HTR-8/SVneo (cell line): ENCODE measurements at regions not wholly inside any gene's neighbourhood (a gene's known extent, or its start where the extent isn't known, plus 50 kb on each side); places are given as distances from the start of the nearest gene placed in this dataset.
A peak's percentile ranks its signal among the peaks of the same experiment; 100 is the strongest.
"Not testable (repeated sequence)": the region's sequence is repeated elsewhere in the genome, so short reads cannot be mapped to it uniquely, and the experiment has no call there.

Experiments
- DNase-seq: peaks from one replicate; pipeline ENCODE4 v3.0.0; 2011; ENCODE audit warnings: low spot score, mixed read lengths; ENCODE audit not compliant: insufficient read length
- FAIRE-seq: peaks from 2 replicates; lab custom pipeline; 2011; peaks lifted over from hg19 to GRCh38; lab: Jason Lieb, UNC

DNA sequence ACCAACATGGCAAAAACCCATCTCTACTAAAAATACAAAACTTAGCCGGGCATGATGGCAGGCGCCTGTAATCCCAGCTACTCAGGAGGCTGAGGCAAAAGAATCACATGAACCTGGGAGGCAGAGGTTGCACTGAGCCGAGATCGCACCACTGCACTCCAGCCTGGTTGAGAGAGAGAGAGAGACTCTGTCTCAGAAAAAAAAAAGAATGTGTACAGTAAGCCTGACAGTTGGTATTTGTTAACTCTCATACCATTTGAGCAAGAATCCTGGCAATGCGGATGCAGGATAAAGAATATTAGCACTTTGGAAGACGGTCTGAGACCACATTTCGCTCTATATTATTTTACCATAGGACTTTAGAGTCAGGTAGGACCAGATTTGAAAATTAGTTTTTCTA lies 140.0 kb upstream of the ZNF648 start:
- not testable (repeated sequence) for FAIRE-seq, DNase-seq

- DNase-seq = no peak
- no peak for FAIRE-seq
Observed at GRCh38 chr1:182200025-182200812, 138.7 kb upstream of the ZNF648 start.

DNA sequence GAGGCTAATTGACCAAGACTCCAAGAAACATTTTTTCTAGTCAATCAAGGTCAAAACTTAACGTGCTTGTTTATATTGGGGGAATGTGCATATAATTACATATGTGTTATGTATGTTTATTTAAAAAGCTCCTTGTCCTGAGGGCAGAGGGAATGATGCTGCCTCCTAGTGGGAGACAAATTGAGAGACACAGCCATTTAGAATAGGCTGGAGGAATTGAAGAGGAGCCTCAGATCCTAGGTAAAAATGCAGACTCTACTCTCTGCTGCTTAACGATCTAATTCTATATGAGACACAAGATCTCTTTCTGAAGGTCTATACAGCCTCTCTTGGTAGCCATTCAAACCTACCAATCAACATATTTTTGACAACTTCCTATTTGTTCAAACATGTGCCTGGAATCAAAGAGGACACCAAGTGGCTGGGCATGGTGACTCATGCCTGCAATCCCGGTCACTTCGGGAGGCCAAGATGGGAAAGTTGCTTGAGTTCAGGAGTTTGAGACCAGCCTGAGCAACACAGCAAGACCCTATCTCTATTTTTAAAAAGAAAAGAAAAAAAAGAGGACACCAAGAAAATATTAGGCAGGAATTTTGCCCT lies 136.6 kb upstream of the ZNF648 start:
- FAIRE-seq = no peak
- no peak for DNase-seq

- DNase-seq (no peak), FAIRE-seq (no peak)
Observed at GRCh38 chr1:182196897-182197870, 135.7 kb upstream of the ZNF648 start.

- no peak for FAIRE-seq
- DNase-seq = no peak
Observed at GRCh38 chr1:182195733-182196132, 134.2 kb upstream of the ZNF648 start.

DNA sequence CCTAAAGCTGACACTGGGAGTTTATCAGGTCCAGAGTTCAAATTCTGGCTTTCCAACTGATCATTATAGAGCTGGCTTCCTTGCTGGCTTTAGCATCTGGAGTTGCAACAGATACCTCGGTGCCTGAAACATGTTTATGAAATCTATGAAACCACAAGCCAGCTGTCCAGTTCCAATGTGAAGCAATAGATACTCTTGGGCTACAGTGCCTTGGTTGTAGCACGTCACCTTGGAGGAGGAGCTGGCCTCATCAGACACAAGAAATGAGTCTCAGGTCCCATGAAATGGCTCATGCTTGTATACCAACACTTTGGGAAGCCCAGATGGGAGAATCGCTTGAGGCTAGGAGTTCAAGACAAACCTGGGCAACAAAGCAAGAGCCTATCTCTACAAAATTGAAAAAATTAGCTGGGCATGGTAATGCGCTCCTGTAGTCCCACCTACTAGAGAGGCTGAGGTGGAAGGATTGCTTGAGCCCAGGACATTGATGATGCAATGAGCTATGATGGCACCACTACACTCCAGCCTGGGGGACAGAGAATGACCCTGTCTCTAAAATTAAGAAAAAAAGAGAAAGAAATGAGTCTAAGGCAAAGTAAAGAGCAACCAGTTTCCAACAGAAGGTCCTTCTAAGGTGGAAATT lies 132.5 kb upstream of the ZNF648 start:
- FAIRE-seq (no peak), DNase-seq (no peak)

DNA sequence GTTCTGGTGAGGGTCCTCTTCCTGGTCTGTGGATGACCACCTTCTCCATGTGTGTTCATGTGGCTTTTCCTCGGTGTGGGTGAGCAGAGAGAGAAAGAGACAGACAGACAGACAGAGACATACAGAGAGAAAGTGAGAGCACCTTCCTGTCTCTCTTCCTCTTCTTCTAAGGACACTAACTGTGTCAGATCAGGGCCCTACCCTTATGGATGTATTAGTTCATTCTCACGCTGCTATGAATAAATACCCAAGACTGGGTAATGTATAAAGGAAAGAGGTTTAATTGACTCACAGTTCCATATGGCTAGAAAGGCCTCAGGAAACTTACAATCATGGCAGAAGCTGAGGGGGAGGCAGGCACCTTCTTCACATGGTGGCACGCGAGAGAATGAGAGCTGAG lies 131.5 kb upstream of the ZNF648 start:
- FAIRE-seq = no peak
- DNase-seq = no peak

GRCh38 chr1:182192215-182192614 lies 130.7 kb upstream of the ZNF648 start:
- FAIRE-seq (no peak), DNase-seq (no peak)

- DNase-seq (no peak), FAIRE-seq (no peak)
Observed at GRCh38 chr1:182191381-182192115, 130.0 kb upstream of the ZNF648 start.

DNA sequence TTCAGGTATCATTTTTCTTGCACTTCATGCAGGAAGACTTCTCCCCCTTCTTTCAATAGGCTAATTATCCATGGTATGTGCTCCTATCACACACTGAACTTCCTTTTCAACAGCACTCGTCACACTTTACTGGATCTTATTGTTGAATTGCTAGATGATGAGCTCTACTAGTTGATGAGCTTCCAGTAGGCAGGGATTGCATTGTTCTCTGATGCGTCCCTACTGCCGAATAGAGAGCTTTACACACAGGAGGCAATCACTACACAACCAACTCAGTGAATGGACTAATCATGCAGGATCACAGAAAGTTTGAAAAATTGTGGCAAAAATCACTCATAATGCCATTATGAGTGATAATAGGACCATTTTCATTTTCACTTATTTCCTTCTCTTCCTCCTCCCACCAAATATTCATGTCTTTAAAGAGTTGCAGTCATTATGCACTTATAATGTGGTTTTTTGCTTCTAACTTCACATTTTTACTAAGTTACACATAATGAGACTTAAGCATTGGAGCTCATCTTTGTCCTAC lies 128.1 kb upstream of the ZNF648 start:
- FAIRE-seq = no peak
- DNase-seq = no peak

DNA sequence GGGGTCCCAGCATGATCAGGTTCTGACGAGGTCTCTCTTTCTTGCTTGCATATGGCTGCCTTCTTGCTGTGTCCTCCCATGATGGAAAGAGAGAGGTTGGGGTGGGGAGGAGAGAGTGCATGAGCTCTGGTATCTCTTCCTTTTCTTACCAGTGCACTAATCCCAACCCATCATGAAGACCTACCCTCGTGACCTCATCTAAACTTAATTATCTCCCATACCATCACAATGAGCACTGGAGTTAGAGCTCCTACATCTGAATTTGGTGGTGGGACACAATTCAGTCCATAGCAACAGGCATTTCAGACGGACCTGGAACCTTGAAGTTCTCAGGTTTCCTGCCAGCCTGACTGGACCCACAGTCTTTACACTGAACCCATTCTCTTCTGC lies 125.2 kb upstream of the ZNF648 start:
- DNase-seq (no peak), FAIRE-seq (no peak)

- DNase-seq (peak; percentile 49), FAIRE-seq (no peak)
Observed at GRCh38 chr1:182185842-182186756, 124.6 kb upstream of the ZNF648 start.

DNA sequence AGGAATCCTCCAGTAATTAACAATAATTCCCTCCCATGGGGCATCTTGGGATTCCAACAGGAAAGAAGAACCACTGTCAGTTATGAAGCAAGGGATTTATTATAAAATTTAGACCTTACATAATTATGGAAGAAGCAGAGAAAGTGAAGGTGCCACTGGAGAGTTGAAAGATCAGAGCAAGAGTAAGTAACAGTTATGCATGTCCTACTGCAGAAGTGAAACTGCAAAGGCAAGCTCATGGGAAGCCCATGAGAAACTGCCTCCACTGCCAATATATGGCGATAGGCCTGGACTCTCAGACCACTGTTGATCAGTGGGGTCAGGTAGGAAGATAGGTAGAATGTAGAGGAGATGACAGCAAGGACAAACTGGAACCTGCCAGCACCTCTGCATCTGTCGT lies 123.6 kb upstream of the ZNF648 start:
- DNase-seq (no peak), FAIRE-seq (no peak)

DNA sequence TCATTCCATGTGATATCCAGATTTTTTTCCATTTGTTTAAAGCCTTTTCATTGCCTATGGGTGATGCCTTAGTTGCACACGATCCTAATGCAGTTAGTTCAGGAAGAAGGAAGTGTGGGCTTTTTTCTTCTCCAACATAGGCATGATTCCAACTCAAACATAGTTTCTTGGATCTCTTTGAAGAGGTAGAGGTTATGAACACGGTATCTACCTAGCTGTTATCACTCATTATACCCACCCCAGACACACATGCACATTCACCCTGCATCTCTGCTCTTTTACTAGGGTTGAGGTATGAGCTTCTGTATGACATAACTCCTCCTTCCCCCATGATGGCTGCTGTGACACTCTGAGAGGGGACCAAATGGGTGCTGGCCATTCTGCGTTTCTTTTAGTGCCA lies 122.1 kb upstream of the ZNF648 start:
- FAIRE-seq (no peak), DNase-seq (no peak)

- FAIRE-seq (no peak), DNase-seq (no peak)
Observed at GRCh38 chr1:182182311-182182710, 120.8 kb upstream of the ZNF648 start.

- DNase-seq = no peak
Observed at GRCh38 chr1:182181167-182181572, 119.7 kb upstream of the ZNF648 start.

GRCh38 chr1:182175361-182175931 lies 113.9 kb upstream of the ZNF648 start:
- no peak for FAIRE-seq
- no peak for DNase-seq

More at GRCh38 chr1:182181167-182181572, 119.7 kb upstream of the ZNF648 start:
- FAIRE-seq = no peak

- FAIRE-seq = no peak
Observed at GRCh38 chr1:182174513-182174855, 113.0 kb upstream of the ZNF648 start.

More at GRCh38 chr1:182174513-182174855, 113.0 kb upstream of the ZNF648 start:
- DNase-seq = no peak
